ENCODE measurements at regions not wholly inside any gene's neighbourhood (a gene's known extent, or its start where the extent isn't known, plus 50 kb on each side); places are given as distances from the start of the nearest gene placed in this dataset.

GRCh38 chr18:34077599-34077998 is 147.1 kb downstream of the NOL4 start:
- H3K79me2 ChIP-seq (ENCODE audit: insufficient read depth, low read length): no peaks in the 10 kb centered on the region
- no peaks in the 10 kb centered on the region for H4K20me1 ChIP-seq (ENCODE audit: insufficient read depth, low read length, poor library complexity, severe bottlenecking)
- no peaks in the 10 kb centered on the region for H3K9me3 ChIP-seq (ENCODE audit: insufficient read depth, low read depth, low read length)
- no peaks in the 10 kb centered on the region for H3K36me3 ChIP-seq (ENCODE audit: insufficient read depth, low read length)
- H3K4me3 ChIP-seq (ENCODE audit: low read length, poor library complexity, severe bottlenecking): no peak overlapping the region
- H2AFZ ChIP-seq (ENCODE audit: low read length): no peak overlapping the region
- H3K4me1 ChIP-seq (ENCODE audit: insufficient read depth, low read length, poor library complexity, severe bottlenecking): no peaks in the 10 kb centered on the region
- H3K27me3 ChIP-seq (ENCODE audit: insufficient read depth, low read length, poor library complexity, severe bottlenecking): no peaks in the 10 kb centered on the region
- H3K4me2 ChIP-seq (ENCODE audit: low read depth, low read length, poor library complexity, severe bottlenecking): no peak overlapping the region
- H3K9ac ChIP-seq (ENCODE audit: low read depth, low read length, poor library complexity, severe bottlenecking): no peak overlapping the region
- TF ChIP-seq CTCF (conservative IDR thresholded peaks at IDR 0.05; ENCODE audit: low read length) (no peak; the same call in 1 of the 2 replicates), EZH2phosphoT487 (IDR thresholded peaks at IDR 0.05; ENCODE audit: borderline replicate concordance) (no peak)
- H3F3A ChIP-seq (ENCODE audit: low read depth): no peaks in the 10 kb centered on the region
- no peaks in the 10 kb centered on the region for H3K9me2 ChIP-seq (replicated peaks; ENCODE audit: low read depth, low read length)

- no peaks in the 10 kb centered on the region for H3K9me3 ChIP-seq (ENCODE audit: insufficient read depth, low read depth, low read length)
- no peaks in the 10 kb centered on the region for H3K4me1 ChIP-seq (ENCODE audit: insufficient read depth, low read length, poor library complexity, severe bottlenecking)
- no peaks in the 10 kb centered on the region for H3K9me2 ChIP-seq (replicated peaks; ENCODE audit: low read depth, low read length)
- no peak for TF ChIP-seq EZH2phosphoT487 (IDR thresholded peaks at IDR 0.05; ENCODE audit: borderline replicate concordance)
- TF ChIP-seq CTCF (conservative IDR thresholded peaks at IDR 0.05; ENCODE audit: low read length): no peak
- no peak overlapping the region for H3K4me2 ChIP-seq (ENCODE audit: low read depth, low read length, poor library complexity, severe bottlenecking)
- H3F3A ChIP-seq (ENCODE audit: low read depth): no peaks in the 10 kb centered on the region
- H3K9ac ChIP-seq (ENCODE audit: low read depth, low read length, poor library complexity, severe bottlenecking): no peak overlapping the region
- H3K79me2 ChIP-seq (ENCODE audit: insufficient read depth, low read length): no peaks in the 10 kb centered on the region
- no peaks in the 10 kb centered on the region for H3K27me3 ChIP-seq (ENCODE audit: insufficient read depth, low read length, poor library complexity, severe bottlenecking)
- no peak overlapping the region for H3K4me3 ChIP-seq (ENCODE audit: low read length, poor library complexity, severe bottlenecking)
- H2AFZ ChIP-seq (ENCODE audit: low read length): no peak overlapping the region
- H4K20me1 ChIP-seq (ENCODE audit: insufficient read depth, low read length, poor library complexity, severe bottlenecking): no peaks in the 10 kb centered on the region
- H3K36me3 ChIP-seq (ENCODE audit: insufficient read depth, low read length): no peaks in the 10 kb centered on the region
Observed at GRCh38 chr18:34075963-34076860, 148.5 kb downstream of the NOL4 start.

- Histone ChIP-seq H2AFZ (ENCODE audit: low read length) (no peak overlapping the region), H3K79me2 (ENCODE audit: insufficient read depth, low read length) (no peaks in the 10 kb centered on the region), H3K9ac (ENCODE audit: low read depth, low read length, poor library complexity, severe bottlenecking) (no peak overlapping the region), H4K20me1 (ENCODE audit: insufficient read depth, low read length, poor library complexity, severe bottlenecking) (no peaks in the 10 kb centered on the region), H3K9me3 (ENCODE audit: insufficient read depth, low read depth, low read length) (no peaks in the 10 kb centered on the region; the same call in 1 of the 2 replicates), H3K36me3 (ENCODE audit: insufficient read depth, low read length) (no peaks in the 10 kb centered on the region), H3K9me2 (replicated peaks; ENCODE audit: low read depth, low read length) (no peaks in the 10 kb centered on the region), H3K4me2 (ENCODE audit: low read depth, low read length, poor library complexity, severe bottlenecking) (no peak overlapping the region), H3K4me1 (ENCODE audit: insufficient read depth, low read length, poor library complexity, severe bottlenecking) (no peaks in the 10 kb centered on the region), H3K27me3 (ENCODE audit: insufficient read depth, low read length, poor library complexity, severe bottlenecking) (no peaks in the 10 kb centered on the region), H3K4me3 (ENCODE audit: low read length, poor library complexity, severe bottlenecking) (no peak overlapping the region), H3F3A (ENCODE audit: low read depth) (no peaks in the 10 kb centered on the region)
- TF ChIP-seq EZH2phosphoT487 (IDR thresholded peaks at IDR 0.05; ENCODE audit: borderline replicate concordance): no peak
- no peak for TF ChIP-seq CTCF (conservative IDR thresholded peaks at IDR 0.05; ENCODE audit: low read length)
Observed at GRCh38 chr18:34061226-34061625, 163.5 kb downstream of the NOL4 start.

Data from Loucy (cell line).